Neural cell (in vitro differentiated cells): ENCODE measurements at regions not wholly inside any gene's neighbourhood (a gene's known extent, or its start where the extent isn't known, plus 50 kb on each side); places are given as distances from the start of the nearest gene placed in this dataset.

ENCODE experiments used
- H2AFZ ChIP-seq: fragments of 200-600, 300-800 bp; sonication (generic), shearing (Covaris generic); 2 replicates; pipeline ENCODE4 v1.6.0; 2014; ENCODE audit warnings: low read depth, mild to moderate bottlenecking, antibody characterized with exemption, low read length, moderate library complexity
- H3F3A ChIP-seq: fragments of 200-600 bp; shearing (Covaris generic); 2 replicates; pipeline ENCODE4 v1.6.1; 2016; ENCODE audit warnings: mild to moderate bottlenecking, moderate library complexity, mixed read lengths, antibody characterized with exemption, low read length; ENCODE audit not compliant: insufficient read depth, poor library complexity, severe bottlenecking
- H3K27ac ChIP-seq: fragments of 200-600, 300-800 bp; sonication (generic), shearing (Covaris generic); 2 replicates; pipeline ENCODE4 v1.5.1; 2014; ENCODE audit warnings: mild to moderate bottlenecking, low read length, moderate library complexity
- H3K27me3 ChIP-seq: fragments of 300-800, 200-600 bp; sonication (generic), shearing (Covaris generic); 2 replicates; pipeline ENCODE4 v1.6.0; 2014; ENCODE audit warnings: mild to moderate bottlenecking, low read depth, low read length, moderate library complexity; ENCODE audit not compliant: insufficient read depth
- H3K36me3 ChIP-seq: fragments of 300-800, 200-600 bp; sonication (generic), shearing (Covaris generic); 2 replicates; pipeline ENCODE4 v1.5.1; 2014; ENCODE audit warnings: mild to moderate bottlenecking, antibody characterized with exemption, low read length, moderate library complexity; ENCODE audit not compliant: insufficient read depth
- H3K4me2 ChIP-seq: fragments of 300-800, 200-600 bp; sonication (generic), shearing (Covaris generic); 2 replicates; pipeline ENCODE4 v1.6.0; 2014; ENCODE audit warnings: mild to moderate bottlenecking, low read length
- H3K4me3 ChIP-seq: fragments of 300-800, 200-600 bp; sonication (generic), shearing (Covaris generic); 2 replicates; pipeline ENCODE4 v1.5.1; 2014; ENCODE audit warnings: mild to moderate bottlenecking, low read length, moderate library complexity
- H3K79me2 ChIP-seq: fragments of 200-600 bp; shearing (Covaris generic); replicated peaks from 2 replicates; pipeline ENCODE4 v1.6.0; 2014; ENCODE audit warnings: mild to moderate bottlenecking, low read length, moderate library complexity; ENCODE audit not compliant: insufficient read depth
- H3K9ac ChIP-seq: fragments of 300-800, 200-600 bp; sonication (generic), shearing (Covaris generic); 2 replicates; pipeline ENCODE4 v1.6.1; 2016; ENCODE audit warnings: mild to moderate bottlenecking, low read length, mixed read lengths
- H3K9me2 ChIP-seq: fragments of 200-600 bp; shearing (Covaris generic); 2 replicates; pipeline ENCODE4 v1.6.1; 2016; ENCODE audit warnings: mild to moderate bottlenecking, low read length, mixed read lengths; ENCODE audit not compliant: insufficient read depth
- H3K9me3 ChIP-seq: fragments of 200-600, 300-800 bp; sonication (generic), shearing (Covaris generic); 2 replicates; pipeline ENCODE4 v1.6.1; 2016; ENCODE audit warnings: mild to moderate bottlenecking, mixed run types, low read length, moderate library complexity, mixed read lengths
- H4K20me1 ChIP-seq: fragments of 200-600 bp; shearing (Covaris generic); 2 replicates; pipeline ENCODE4 v1.6.1; 2016; ENCODE audit warnings: mild to moderate bottlenecking, mixed run types; ENCODE audit not compliant: insufficient read depth
- CTCF ChIP-seq: fragments of 450-650 bp; IDR thresholded peaks from 2 replicates; pipeline ENCODE4 v1.5.1; 2014; ENCODE audit warnings: antibody characterized with exemption, mild to moderate bottlenecking, moderate library complexity; ENCODE audit not compliant: poor library complexity, severe bottlenecking
- EP300 ChIP-seq: fragments of 450-650 bp; conservative IDR thresholded peaks from 2 replicates; pipeline ENCODE4 v1.6.1; 2014; ENCODE audit warnings: antibody characterized with exemption, mild to moderate bottlenecking, moderate library complexity; ENCODE audit not compliant: poor library complexity, severe bottlenecking
- EZH2 ChIP-seq: fragments of 200-600, 300-800 bp; shearing (Covaris generic), sonication (generic); IDR thresholded peaks from 2 replicates; pipeline ENCODE4 v1.6.1; 2014; ENCODE audit warnings: antibody characterized with exemption, low read length, borderline replicate concordance, mild to moderate bottlenecking; ENCODE audit not compliant: insufficient read depth, poor library complexity, severe bottlenecking
- MXI1 ChIP-seq: fragments of 450-650 bp; conservative IDR thresholded peaks from 2 replicates; pipeline ENCODE4 v1.6.1; 2014; ENCODE audit warnings: antibody characterized with exemption, mild to moderate bottlenecking; ENCODE audit not compliant: poor library complexity, severe bottlenecking
- POLR2AphosphoS5 ChIP-seq: IDR thresholded peaks from 2 replicates; pipeline ENCODE4 v1.6.1; 2012
- RAD21 ChIP-seq: fragments of 450-650 bp; conservative IDR thresholded peaks from 2 replicates; pipeline ENCODE4 v1.6.1; 2014; ENCODE audit warnings: antibody characterized with exemption, mild to moderate bottlenecking, moderate library complexity
- REST ChIP-seq: IDR thresholded peaks from 2 replicates; pipeline ENCODE4 v1.6.1; 2012; ENCODE audit warnings: borderline replicate concordance
- SMC3 ChIP-seq: fragments of 450-650 bp; conservative IDR thresholded peaks from 2 replicates; pipeline ENCODE4 v1.6.1; 2014; ENCODE audit warnings: antibody characterized with exemption, mild to moderate bottlenecking, moderate library complexity; ENCODE audit not compliant: poor library complexity
- TAF1 ChIP-seq: IDR thresholded peaks from 2 replicates; pipeline ENCODE4 v1.6.1; 2012; ENCODE audit warnings: low read depth

GRCh38 chr10:4234661-4235060 lies 449.7 kb upstream of the KLF6 start:
- no peaks in the 10 kb centered on the region for H4K20me1 ChIP-seq
- no peaks in the 10 kb centered on the region for H3K27me3 ChIP-seq
- no peak overlapping the region for H3K4me2 ChIP-seq
- no peak overlapping the region for H2AFZ ChIP-seq
- TF ChIP-seq CTCF (no peak), REST (no peak), SMC3 (no peak), EZH2 (no peak), POLR2AphosphoS5 (no peak), TAF1 (no peak), MXI1 (no peak), RAD21 (no peak), EP300 (no peak)
- H3K27ac ChIP-seq = no peak overlapping the region
- H3K4me3 ChIP-seq = no peak overlapping the region
- no peaks in the 10 kb centered on the region for H3K9me2 ChIP-seq
- H3K36me3 ChIP-seq = no peaks in the 10 kb centered on the region
- no peaks in the 10 kb centered on the region for H3F3A ChIP-seq
- no peaks in the 10 kb centered on the region for H3K79me2 ChIP-seq
- H3K9ac ChIP-seq = no peak overlapping the region
- H3K9me3 ChIP-seq = no peaks in the 10 kb centered on the region

GRCh38 chr10:4231439-4231838 lies 446.4 kb upstream of the KLF6 start:
- Histone ChIP-seq H3K4me2 (no peak overlapping the region), H2AFZ (no peak overlapping the region), H3K9me3 (no peaks in the 10 kb centered on the region), H3K9ac (no peak overlapping the region), H3K9me2 (no peaks in the 10 kb centered on the region), H3F3A (no peaks in the 10 kb centered on the region), H3K27me3 (no peaks in the 10 kb centered on the region), H3K27ac (no peak overlapping the region), H3K4me3 (no peak overlapping the region), H4K20me1 (no peaks in the 10 kb centered on the region), H3K79me2 (no peaks in the 10 kb centered on the region), H3K36me3 (no peaks in the 10 kb centered on the region)
- TF ChIP-seq EP300 = no peak
- TF ChIP-seq SMC3 = no peak
- TF ChIP-seq TAF1 = no peak
- no peak for TF ChIP-seq REST
- TF ChIP-seq RAD21 = no peak
- TF ChIP-seq MXI1 = no peak
- TF ChIP-seq CTCF = no peak
